ENCODE measurements at regions not wholly inside any gene's neighbourhood (a gene's known extent, or its start where the extent isn't known, plus 50 kb on each side); places are given as distances from the start of the nearest gene placed in this dataset.

DNA sequence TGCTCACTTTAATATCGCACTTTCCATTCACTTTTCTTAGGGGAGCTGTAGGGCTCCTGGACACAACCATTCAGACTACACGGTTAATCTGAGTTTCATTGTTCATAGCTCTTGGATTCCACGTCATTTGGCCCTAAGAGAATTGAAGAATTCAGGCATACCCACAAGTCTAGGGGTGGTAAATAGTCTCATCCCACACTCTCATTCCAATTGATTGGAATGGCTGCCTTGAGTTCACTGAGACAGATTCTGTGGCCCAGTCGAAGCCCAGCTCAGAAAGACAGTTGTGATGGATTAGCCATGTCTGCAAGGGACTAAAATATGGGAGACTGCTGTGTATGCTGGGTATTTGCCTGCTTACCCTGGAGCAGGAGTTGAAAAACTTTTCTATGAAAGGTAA lies 124.6 kb downstream of the TFCP2L1 start:
- TF ChIP-seq EZH2 (IDR thresholded peaks at IDR 0.05; ENCODE audit: borderline replicate concordance, low read depth, low read length, severe bottlenecking) = no peak
- TF ChIP-seq, protein P1, sequence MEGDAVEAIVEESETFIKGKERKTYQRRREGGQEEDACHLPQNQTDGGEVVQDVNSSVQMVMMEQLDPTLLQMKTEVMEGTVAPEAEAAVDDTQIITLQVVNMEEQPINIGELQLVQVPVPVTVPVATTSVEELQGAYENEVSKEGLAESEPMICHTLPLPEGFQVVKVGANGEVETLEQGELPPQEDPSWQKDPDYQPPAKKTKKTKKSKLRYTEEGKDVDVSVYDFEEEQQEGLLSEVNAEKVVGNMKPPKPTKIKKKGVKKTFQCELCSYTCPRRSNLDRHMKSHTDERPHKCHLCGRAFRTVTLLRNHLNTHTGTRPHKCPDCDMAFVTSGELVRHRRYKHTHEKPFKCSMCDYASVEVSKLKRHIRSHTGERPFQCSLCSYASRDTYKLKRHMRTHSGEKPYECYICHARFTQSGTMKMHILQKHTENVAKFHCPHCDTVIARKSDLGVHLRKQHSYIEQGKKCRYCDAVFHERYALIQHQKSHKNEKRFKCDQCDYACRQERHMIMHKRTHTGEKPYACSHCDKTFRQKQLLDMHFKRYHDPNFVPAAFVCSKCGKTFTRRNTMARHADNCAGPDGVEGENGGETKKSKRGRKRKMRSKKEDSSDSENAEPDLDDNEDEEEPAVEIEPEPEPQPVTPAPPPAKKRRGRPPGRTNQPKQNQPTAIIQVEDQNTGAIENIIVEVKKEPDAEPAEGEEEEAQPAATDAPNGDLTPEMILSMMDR (IDR thresholded peaks at IDR 0.05; ENCODE audit: extremely low read depth in 1 of 2, insufficient read depth in 1 of 2, low read depth in 1 of 2, low read length in 2 of 2) = no peak
- no peak for TF ChIP-seq FOS (IDR thresholded peaks at IDR 0.05; ENCODE audit: borderline replicate concordance, insufficient read depth, low read length)
